Gastroesophageal sphincter (tissue), 4 donors: ENCODE measurements at regions not wholly inside any gene's neighbourhood (a gene's known extent, or its start where the extent isn't known, plus 50 kb on each side); places are given as distances from the start of the nearest gene placed in this dataset.

Experiments used
- ATAC-seq: fragments of 150-250 bp; one replicate; pipeline ENCODE4 v1.9.1; 2016; ENCODE audit warnings: mild to moderate bottlenecking, moderate library complexity
- H3K27ac ChIP-seq, 4 donors: fragments of 200-600 bp; sonication (generic) in 3 of 4; 1 replicate in 3 of 4; 2 replicates in 1 of 4; pipeline ENCODE4 v1.5.1; 2016 to 2019
- H3K27me3 ChIP-seq: fragments of 200-600 bp; sonication (generic); one replicate; pipeline ENCODE4 v1.5.1; 2019
- H3K36me3 ChIP-seq, 2 donors: fragments of 200-600 bp; sonication (generic); one replicate each; pipeline ENCODE4 v1.5.1; 2019; ENCODE audit warnings: control low read depth in 1 of 2
- H3K4me1 ChIP-seq, 3 donors: fragments of 200-600 bp; sonication (generic); 1 replicate in 2 of 3; 2 replicates in 1 of 3; pipeline ENCODE4 v1.5.1; 2016 to 2019; ENCODE audit warnings: control low read depth in 2 of 3
- H3K4me3 ChIP-seq, 2 donors: fragments of 200-600 bp; sonication (generic); one replicate each; pipeline ENCODE4 v1.5.1; 2019; ENCODE audit warnings: mild to moderate bottlenecking in 1 of 2, moderate library complexity in 1 of 2
- H3K9me3 ChIP-seq, 3 donors: fragments of 200-600 bp; sonication (generic); one replicate each; pipeline ENCODE4 v1.5.1; 2017 to 2019; ENCODE audit warnings: control low read depth in 2 of 3
- EP300 ChIP-seq: sonication (generic); formaldehyde crosslinking; IDR thresholded peaks from one replicate; pipeline ENCODE4 v1.6.1; 2017; ENCODE audit warnings: antibody characterized with exemption, mild to moderate bottlenecking
- POLR2A ChIP-seq, 2 donors: fragments of 450-650 bp; IDR thresholded peaks; one replicate each; pipeline ENCODE4 v1.6.1; 2017; ENCODE audit warnings: antibody characterized with exemption in 2 of 2, mild to moderate bottlenecking in 2 of 2, moderate library complexity in 1 of 2
- POLR2AphosphoS5 ChIP-seq: sonication (generic); formaldehyde crosslinking; IDR thresholded peaks from one replicate; pipeline ENCODE4 v1.6.1; 2017; ENCODE audit warnings: antibody characterized with exemption
- WGBS, 2 donors: methylation state at CpG; one replicate each; pipeline ENCODE4 v1.1.5; 2018; ENCODE audit warnings: low coverage in 1 of 2; 5-methylcytosine and 5-hydroxymethylcytosine counted together
- TF ChIP-seq, protein P1 (sequence below), 4 experiments: fragments of 200-600 bp in 2 of 4; fragments of 450-650 bp in 2 of 4; sonication (generic) in 1 of 4; IDR thresholded peaks; one replicate each; pipeline ENCODE4 v1.5.1; 2017 to 2019; ENCODE audit warnings: antibody characterized with exemption in 4 of 4, mild to moderate bottlenecking in 2 of 4, moderate library complexity in 2 of 4

GRCh38 chr5:106974272-106974671 lies 696.5 kb downstream of the EFNA5 start:
- Histone ChIP-seq H3K4me3 (no peak overlapping the region), H3K36me3 (no peaks in the 10 kb centered on the region), H3K4me1 (no peaks in the 10 kb centered on the region), H3K27ac (no peak overlapping the region), H3K27me3 (no peaks in the 10 kb centered on the region), H3K9me3 (no peaks in the 10 kb centered on the region)
- WGBS, 2 donors: 46 to 58% methylated on average over 2 of the region's 2 CpGs
- no peak for ATAC-seq
- TF ChIP-seq EP300 (no peak), POLR2A (IDR thresholded peaks at IDR 0.05) (no peak), POLR2AphosphoS5 (no peak)
- TF ChIP-seq, protein P1, sequence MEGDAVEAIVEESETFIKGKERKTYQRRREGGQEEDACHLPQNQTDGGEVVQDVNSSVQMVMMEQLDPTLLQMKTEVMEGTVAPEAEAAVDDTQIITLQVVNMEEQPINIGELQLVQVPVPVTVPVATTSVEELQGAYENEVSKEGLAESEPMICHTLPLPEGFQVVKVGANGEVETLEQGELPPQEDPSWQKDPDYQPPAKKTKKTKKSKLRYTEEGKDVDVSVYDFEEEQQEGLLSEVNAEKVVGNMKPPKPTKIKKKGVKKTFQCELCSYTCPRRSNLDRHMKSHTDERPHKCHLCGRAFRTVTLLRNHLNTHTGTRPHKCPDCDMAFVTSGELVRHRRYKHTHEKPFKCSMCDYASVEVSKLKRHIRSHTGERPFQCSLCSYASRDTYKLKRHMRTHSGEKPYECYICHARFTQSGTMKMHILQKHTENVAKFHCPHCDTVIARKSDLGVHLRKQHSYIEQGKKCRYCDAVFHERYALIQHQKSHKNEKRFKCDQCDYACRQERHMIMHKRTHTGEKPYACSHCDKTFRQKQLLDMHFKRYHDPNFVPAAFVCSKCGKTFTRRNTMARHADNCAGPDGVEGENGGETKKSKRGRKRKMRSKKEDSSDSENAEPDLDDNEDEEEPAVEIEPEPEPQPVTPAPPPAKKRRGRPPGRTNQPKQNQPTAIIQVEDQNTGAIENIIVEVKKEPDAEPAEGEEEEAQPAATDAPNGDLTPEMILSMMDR (IDR thresholded peaks at IDR 0.05): no peak

- ATAC-seq: no peak
- Histone ChIP-seq H3K27me3 (no peaks in the 10 kb centered on the region), H3K27ac (no peak overlapping the region), H3K4me3 (no peak overlapping the region), H3K36me3 (no peaks in the 10 kb centered on the region), H3K4me1 (no peaks in the 10 kb centered on the region), H3K9me3 (no peaks in the 10 kb centered on the region)
- TF ChIP-seq, protein P1 (IDR thresholded peaks at IDR 0.05): no peak
- no peak for TF ChIP-seq POLR2A (IDR thresholded peaks at IDR 0.05)
- 80 to 94% methylated on average over 4 of the region's 4 CpGs for WGBS, 2 donors
Measured at GRCh38 chr5:106966686-106967315, 703.9 kb downstream of the EFNA5 start.

DNA sequence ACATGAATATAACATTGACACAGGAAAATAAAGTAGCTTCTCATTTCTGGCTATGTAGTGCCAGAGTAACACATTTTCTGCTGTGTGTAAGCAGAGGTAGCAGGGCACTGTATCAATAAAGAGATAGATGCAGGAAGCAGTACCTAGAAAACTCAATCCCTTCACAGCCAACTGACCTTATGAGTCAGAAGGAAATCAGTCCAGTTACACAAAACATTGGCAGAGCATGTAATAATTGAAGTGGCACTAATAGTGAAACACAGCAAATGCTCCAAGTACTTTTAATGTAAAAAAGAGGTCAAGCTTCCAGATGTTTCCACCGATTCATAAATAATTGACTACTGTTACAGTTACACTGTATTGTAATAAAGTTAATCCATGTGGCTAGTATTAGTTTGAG lies 706.6 kb downstream of the EFNA5 start:
- Histone ChIP-seq H3K27ac (no peak overlapping the region), H3K4me3 (no peak overlapping the region), H3K4me1 (no peaks in the 10 kb centered on the region), H3K9me3 (no peaks in the 10 kb centered on the region), H3K27me3 (no peaks in the 10 kb centered on the region), H3K36me3 (no peaks in the 10 kb centered on the region)
- TF ChIP-seq, protein P1 (IDR thresholded peaks at IDR 0.05): no peak
- TF ChIP-seq EP300 (no peak), POLR2A (IDR thresholded peaks at IDR 0.05) (no peak), POLR2AphosphoS5 (no peak)
- no peak for ATAC-seq
- 29 to 36% methylated on average over 1 of the region's 1 CpG for WGBS, 2 donors

DNA sequence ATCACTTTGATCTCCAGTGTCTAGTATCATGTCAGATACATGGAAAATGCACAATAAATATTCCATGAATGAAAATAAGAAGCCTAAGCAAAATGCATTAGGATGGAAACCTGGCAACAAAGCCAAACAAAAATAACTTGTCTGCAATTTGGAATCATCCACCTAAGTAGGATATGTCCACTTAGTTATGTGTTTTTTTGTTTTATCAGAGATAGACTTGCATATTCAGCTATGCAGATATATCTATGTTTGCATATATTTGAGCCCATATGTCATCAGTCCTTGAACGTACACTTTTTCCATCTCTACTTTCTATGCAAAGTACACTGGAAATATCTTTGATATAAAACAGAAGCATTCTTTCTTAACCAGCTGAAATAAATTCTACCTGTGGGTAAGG lies 707.1 kb downstream of the EFNA5 start:
- H3K27ac ChIP-seq: no peak overlapping the region
- TF ChIP-seq, protein P1 (IDR thresholded peaks at IDR 0.05): no peak
- TF ChIP-seq EP300 (no peak), POLR2A (IDR thresholded peaks at IDR 0.05) (no peak), POLR2AphosphoS5 (no peak)
- H3K9me3 ChIP-seq: no peaks in the 10 kb centered on the region
- WGBS, 2 donors: 47 to 69% methylated on average over 1 of the region's 1 CpG
- no peak for ATAC-seq
- H3K36me3 ChIP-seq: no peaks in the 10 kb centered on the region
- H3K4me3 ChIP-seq: no peak overlapping the region
- H3K27me3 ChIP-seq: no peaks in the 10 kb centered on the region
- H3K4me1 ChIP-seq: no peaks in the 10 kb centered on the region

GRCh38 chr5:106962464-106963230 lies 708.1 kb downstream of the EFNA5 start:
- 79 to 82% methylated on average over 6 to 7 of the region's 7 CpGs for WGBS, 2 donors
- ATAC-seq: no peak
- no peak for TF ChIP-seq EP300
- no peak for TF ChIP-seq POLR2AphosphoS5
- TF ChIP-seq, protein P1 (IDR thresholded peaks at IDR 0.05): no peak
- no peak for TF ChIP-seq POLR2A (IDR thresholded peaks at IDR 0.05)

More at GRCh38 chr5:106962464-106963230, 708.1 kb downstream of the EFNA5 start:
- Histone ChIP-seq H3K4me3 (no peak overlapping the region), H3K27ac (no peak overlapping the region), H3K36me3 (no peaks in the 10 kb centered on the region), H3K9me3 (no peaks in the 10 kb centered on the region), H3K27me3 (no peaks in the 10 kb centered on the region), H3K4me1 (no peaks in the 10 kb centered on the region)
